ENCODE measurements at regions not wholly inside any gene's neighbourhood (a gene's known extent, or its start where the extent isn't known, plus 50 kb on each side); places are given as distances from the start of the nearest gene placed in this dataset.

DNA sequence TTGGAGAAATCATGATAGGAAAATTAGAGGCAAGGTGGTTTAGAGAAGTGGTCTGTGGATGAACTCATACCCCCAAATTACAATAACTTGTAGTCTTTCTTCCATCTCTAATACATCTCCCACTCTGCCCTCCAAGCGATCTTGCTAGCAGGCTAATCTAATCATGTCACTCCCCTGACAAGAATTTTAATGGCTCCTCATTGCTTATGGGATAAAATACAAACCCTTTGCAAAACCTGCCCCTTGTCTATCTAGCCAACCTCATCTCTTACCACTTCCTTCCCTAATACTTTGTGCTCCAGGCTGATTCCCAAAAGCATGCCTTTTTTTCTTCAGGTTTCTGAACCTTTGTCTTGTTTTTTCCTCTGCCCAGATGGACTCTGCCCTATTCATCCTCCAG is 71.3 kb upstream of the LRRN2 start:
- TF ChIP-seq ZFP3 (CRISPR knock-in tag; IDR thresholded peaks at IDR 0.05) (no peak), ZFP30 (CRISPR knock-in tag; IDR thresholded peaks at IDR 0.05) (no peak), ZNF8 (CRISPR knock-in tag; IDR thresholded peaks at IDR 0.05) (no peak), CREB5 (CRISPR knock-in tag; IDR thresholded peaks at IDR 0.05; ENCODE audit: low read depth) (no peak), CSDC2 (CRISPR knock-in tag; IDR thresholded peaks at IDR 0.05) (no peak), BACH2 (CRISPR knock-in tag; IDR thresholded peaks at IDR 0.05; ENCODE audit: borderline replicate concordance) (no peak), ARNTL (CRISPR knock-in tag; IDR thresholded peaks at IDR 0.05; ENCODE audit: borderline replicate concordance, low read depth) (no peak), TOX (CRISPR knock-in tag; IDR thresholded peaks at IDR 0.05; ENCODE audit: borderline replicate concordance) (no peak), SNAI2 (CRISPR knock-in tag; IDR thresholded peaks at IDR 0.05) (no peak)
- TF ChIP-seq, protein P1, sequence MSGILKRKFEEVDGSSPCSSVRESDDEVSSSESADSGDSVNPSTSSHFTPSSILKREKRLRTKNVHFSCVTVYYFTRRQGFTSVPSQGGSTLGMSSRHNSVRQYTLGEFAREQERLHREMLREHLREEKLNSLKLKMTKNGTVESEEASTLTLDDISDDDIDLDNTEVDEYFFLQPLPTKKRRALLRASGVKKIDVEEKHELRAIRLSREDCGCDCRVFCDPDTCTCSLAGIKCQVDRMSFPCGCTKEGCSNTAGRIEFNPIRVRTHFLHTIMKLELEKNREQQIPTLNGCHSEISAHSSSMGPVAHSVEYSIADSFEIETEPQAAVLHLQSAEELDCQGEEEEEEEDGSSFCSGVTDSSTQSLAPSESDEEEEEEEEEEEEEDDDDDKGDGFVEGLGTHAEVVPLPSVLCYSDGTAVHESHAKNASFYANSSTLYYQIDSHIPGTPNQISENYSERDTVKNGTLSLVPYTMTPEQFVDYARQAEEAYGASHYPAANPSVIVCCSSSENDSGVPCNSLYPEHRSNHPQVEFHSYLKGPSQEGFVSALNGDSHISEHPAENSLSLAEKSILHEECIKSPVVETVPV (CRISPR knock-in tag; IDR thresholded peaks at IDR 0.05) = no peak
